Colonic mucosa (tissue), 4 donors: ENCODE measurements at regions not wholly inside any gene's neighbourhood (a gene's known extent, or its start where the extent isn't known, plus 50 kb on each side); places are given as distances from the start of the nearest gene placed in this dataset.

Source experiments
- DNase-seq: peaks from one replicate; pipeline ENCODE4 v3.0.0-alpha.2; 2020
- H3K27ac ChIP-seq: fragments of 200-600 bp; one replicate; pipeline ENCODE4 v1.8.0; 2021
- H3K27me3 ChIP-seq: fragments of 200-600 bp; one replicate; pipeline ENCODE4 v1.8.0; 2021
- H3K36me3 ChIP-seq: fragments of 200-600 bp; one replicate; pipeline ENCODE4 v1.8.0; 2021
- H3K4me1 ChIP-seq: fragments of 200-600 bp; one replicate; pipeline ENCODE4 v1.8.0; 2021; ENCODE audit warnings: mild to moderate bottlenecking
- H3K4me3 ChIP-seq: fragments of 200-600 bp; one replicate; pipeline ENCODE4 v1.8.0; 2021
- H3K9ac ChIP-seq, 2 donors: one replicate each; pipeline ENCODE4 v1.7.0; 2013; ENCODE audit warnings: control low read depth in 2 of 2, low read depth in 2 of 2, low read length in 2 of 2
- H3K9me3 ChIP-seq: fragments of 200-600 bp; one replicate; pipeline ENCODE4 v1.8.0; 2021
- CTCF ChIP-seq: fragments of 200-600 bp; IDR thresholded peaks from one replicate; pipeline ENCODE4 v1.8.0; 2022; ENCODE audit warnings: antibody characterized with exemption, mild to moderate bottlenecking
- intact Hi-C: fragments of 100-400 bp; cut with DNase I; formaldehyde crosslinking; loops from one replicate; pipeline ENCODE4 v1.14.1; 2022
- donor health status: healthy.
- donor health status: DM: no; HTN: no; CAD: no.
- donor health status: DM: no; HTN: no; CAD: no.

- H3K9ac ChIP-seq = no peak overlapping the region
- intact Hi-C loops = no loop called here
- H3K27ac ChIP-seq = no peak overlapping the region
- no peak overlapping the region for H3K4me3 ChIP-seq
- no peaks in the 10 kb centered on the region for H3K27me3 ChIP-seq
- no peaks in the 10 kb centered on the region for H3K36me3 ChIP-seq
- TF ChIP-seq CTCF = no peak
- no peaks in the 10 kb centered on the region for H3K9me3 ChIP-seq
- no peak for DNase-seq
- no peaks in the 10 kb centered on the region for H3K4me1 ChIP-seq
Measured at GRCh38 chr2:120454654-120455385, 108.9 kb downstream of the INHBB start.

GRCh38 chr2:120455390-120455789 lies 109.5 kb downstream of the INHBB start:
- H3K36me3 ChIP-seq = no peaks in the 10 kb centered on the region
- intact Hi-C loops = no loop called here
- H3K9ac ChIP-seq = no peak overlapping the region
- no peak overlapping the region for H3K27ac ChIP-seq
- no peak overlapping the region for H3K4me3 ChIP-seq
- no peaks in the 10 kb centered on the region for H3K27me3 ChIP-seq
- no peak for DNase-seq
- no peaks in the 10 kb centered on the region for H3K4me1 ChIP-seq
- TF ChIP-seq CTCF = no peak
- no peaks in the 10 kb centered on the region for H3K9me3 ChIP-seq

GRCh38 chr2:120456867-120457266 lies 110.9 kb downstream of the INHBB start:
- H3K27ac ChIP-seq = no peak overlapping the region
- H3K9ac ChIP-seq = no peak overlapping the region
- no peaks in the 10 kb centered on the region for H3K4me1 ChIP-seq
- no peaks in the 10 kb centered on the region for H3K27me3 ChIP-seq
- H3K9me3 ChIP-seq = no peaks in the 10 kb centered on the region
- intact Hi-C loops = no loop called here
- no peak overlapping the region for H3K4me3 ChIP-seq
- no peak for TF ChIP-seq CTCF
- no peaks in the 10 kb centered on the region for H3K36me3 ChIP-seq
- DNase-seq = no peak

- intact Hi-C loops = no loop called here
- no peak overlapping the region for H3K9ac ChIP-seq
- DNase-seq = no peak
- no peaks in the 10 kb centered on the region for H3K27me3 ChIP-seq
- no peaks in the 10 kb centered on the region for H3K36me3 ChIP-seq
- H3K4me1 ChIP-seq = no peaks in the 10 kb centered on the region
- no peaks in the 10 kb centered on the region for H3K9me3 ChIP-seq
- H3K4me3 ChIP-seq = no peak overlapping the region
- no peak for TF ChIP-seq CTCF
- no peak overlapping the region for H3K27ac ChIP-seq
Measured at GRCh38 chr2:120460511-120460910, 114.6 kb downstream of the INHBB start.

GRCh38 chr2:120461092-120461491 lies 115.2 kb downstream of the INHBB start:
- DNase-seq = no peak
- H3K9ac ChIP-seq = no peak overlapping the region
- no peak overlapping the region for H3K27ac ChIP-seq
- H3K36me3 ChIP-seq = no peaks in the 10 kb centered on the region
- intact Hi-C loops = no loop called here
- H3K4me1 ChIP-seq = no peaks in the 10 kb centered on the region
- no peaks in the 10 kb centered on the region for H3K27me3 ChIP-seq
- no peak overlapping the region for H3K4me3 ChIP-seq
- no peaks in the 10 kb centered on the region for H3K9me3 ChIP-seq
- no peak for TF ChIP-seq CTCF
